Stimulated activated CD8-positive, alpha-beta memory T cell treated with anti-CD3 and anti-CD28 coated beads, Interleukin-7, amount 100 ng/mL, for 1 hour (primary cell): ENCODE measurements at regions not wholly inside any gene's neighbourhood (a gene's known extent, or its start where the extent isn't known, plus 50 kb on each side); places are given as distances from the start of the nearest gene placed in this dataset.
"Not testable (repeated sequence)": the region's sequence is repeated elsewhere in the genome, so short reads cannot be mapped to it uniquely, and the experiment has no call there.

Experiments used
- DNase-seq, 2 donors: peaks; one replicate each; pipeline ENCODE4 v3.0.0-alpha.2; 2020; ENCODE audit warnings: low read depth in 2 of 2

GRCh38 chr21:27532076-27532475 lies 565.2 kb upstream of the ADAMTS5 start:
- no peak for DNase-seq

- DNase-seq, result no peak
These were observed 561.8 kb upstream of the ADAMTS5 start for GRCh38 chr21:27528697-27529096.

- no peak for DNase-seq
These were observed 559.6 kb upstream of the ADAMTS5 start for GRCh38 chr21:27526451-27526850.

- DNase-seq, result no peak
These were observed 558.9 kb upstream of the ADAMTS5 start for GRCh38 chr21:27525780-27526179.

- DNase-seq, result no peak
These were observed 552.5 kb upstream of the ADAMTS5 start for GRCh38 chr21:27519361-27519760.

- DNase-seq, result not testable (repeated sequence)
These were observed 550.3 kb upstream of the ADAMTS5 start for GRCh38 chr21:27517177-27517576.

GRCh38 chr21:27515676-27516075 lies 548.8 kb upstream of the ADAMTS5 start:
- DNase-seq, result no peak

GRCh38 chr21:27513825-27514224 lies 546.9 kb upstream of the ADAMTS5 start:
- no peak for DNase-seq

- no peak for DNase-seq
These were observed 546.1 kb upstream of the ADAMTS5 start for GRCh38 chr21:27513016-27513415.

GRCh38 chr21:27511233-27511632 lies 544.3 kb upstream of the ADAMTS5 start:
- no peak for DNase-seq

- no peak for DNase-seq
These were observed 540.8 kb upstream of the ADAMTS5 start for GRCh38 chr21:27507695-27508094.

GRCh38 chr21:27505516-27505915 lies 538.6 kb upstream of the ADAMTS5 start:
- DNase-seq, result no peak

- no peak for DNase-seq
These were observed 535.9 kb upstream of the ADAMTS5 start for GRCh38 chr21:27502801-27503200.

- no peak for DNase-seq
These were observed 531.1 kb upstream of the ADAMTS5 start for GRCh38 chr21:27498025-27498424.

GRCh38 chr21:27495836-27496235 lies 528.9 kb upstream of the ADAMTS5 start:
- no peak for DNase-seq

- no peak for DNase-seq
These were observed 526.7 kb upstream of the ADAMTS5 start for GRCh38 chr21:27493542-27493941.

GRCh38 chr21:27487676-27488075 lies 520.8 kb upstream of the ADAMTS5 start:
- DNase-seq, result no peak

- no peak for DNase-seq
These were observed 514.0 kb upstream of the ADAMTS5 start for GRCh38 chr21:27480841-27481261.

- no peak for DNase-seq
These were observed 510.4 kb upstream of the ADAMTS5 start for GRCh38 chr21:27477296-27477695.

- no peak for DNase-seq
These were observed 509.8 kb upstream of the ADAMTS5 start for GRCh38 chr21:27476696-27477095.

- DNase-seq, result no peak
These were observed 508.6 kb upstream of the ADAMTS5 start for GRCh38 chr21:27475363-27475955.

- no peak for DNase-seq
These were observed 500.5 kb upstream of the ADAMTS5 start for GRCh38 chr21:27467366-27467765.

- no peak for DNase-seq
These were observed 499.3 kb upstream of the ADAMTS5 start for GRCh38 chr21:27466140-27466539.

GRCh38 chr21:27464648-27465047 lies 497.8 kb upstream of the ADAMTS5 start:
- DNase-seq, result no peak
